T-helper 17 cell (primary cell): ENCODE measurements at regions not wholly inside any gene's neighbourhood (a gene's known extent, or its start where the extent isn't known, plus 50 kb on each side); places are given as distances from the start of the nearest gene placed in this dataset.

Experiments
- ATAC-seq: fragments of 150-1000 bp; cut with Tn5 transposase; 2 replicates; pipeline ENCODE4 v1.10.0; 2021; ENCODE audit warnings: mild to moderate bottlenecking, moderate library complexity
- DNase-seq, 3 donors: peaks; one replicate each; pipeline versions ENCODE4 v3.0.0 to v3.0.0-alpha.2; 2020 to 2021
- H3K9me3 ChIP-seq: one replicate; pipeline ENCODE4 v1.7.0; 2013; ENCODE audit warnings: low read length, mild to moderate bottlenecking; ENCODE audit not compliant: control insufficient read depth, poor library complexity, severe bottlenecking
- H3K27ac Mint-ChIP-seq: one replicate; pipeline ENCODE4 v1.8.0; 2022; ENCODE audit warnings: mild to moderate bottlenecking, moderate library complexity, mixed read lengths
- H3K27me3 Mint-ChIP-seq: one replicate; pipeline ENCODE4 v1.8.0; 2022; ENCODE audit warnings: mixed read lengths
- H3K36me3 Mint-ChIP-seq: one replicate; pipeline ENCODE4 v1.8.0; 2022; ENCODE audit warnings: low read depth, mixed read lengths
- H3K4me1 Mint-ChIP-seq: one replicate; pipeline ENCODE4 v1.8.0; 2022; ENCODE audit warnings: mild to moderate bottlenecking, mixed read lengths
- H3K4me3 Mint-ChIP-seq: one replicate; pipeline ENCODE4 v1.8.0; 2022; ENCODE audit warnings: mild to moderate bottlenecking, moderate library complexity, mixed read lengths

DNA sequence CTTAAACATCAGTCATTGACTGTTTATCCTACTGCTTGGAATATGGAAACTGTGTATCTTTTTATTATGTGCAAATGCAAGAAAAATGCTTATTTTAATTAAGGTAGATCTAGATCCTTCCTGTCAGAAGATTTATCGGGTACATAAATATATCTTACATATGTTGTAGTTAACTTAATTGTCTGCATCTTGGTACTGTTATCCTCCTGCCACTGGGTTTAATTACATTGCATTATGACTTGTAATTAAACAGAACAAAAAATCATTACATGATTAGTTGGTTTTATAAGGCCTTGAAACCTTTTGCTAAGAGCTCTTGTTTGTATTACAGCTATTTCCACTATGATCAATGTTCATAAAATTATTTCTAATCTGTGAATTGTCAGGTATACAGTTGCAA is 211.2 kb downstream of the PTGER3 start:
- Mint-ChIP-seq H3K4me1 (no peaks in the 10 kb centered on the region), H3K4me3 (no peak overlapping the region), H3K36me3 (no peaks in the 10 kb centered on the region), H3K27me3 (no peaks in the 10 kb centered on the region), H3K27ac (no peak overlapping the region)
- ATAC-seq, result no peak
- no peak for DNase-seq
- H3K9me3 ChIP-seq, result no peaks in the 10 kb centered on the region

DNA sequence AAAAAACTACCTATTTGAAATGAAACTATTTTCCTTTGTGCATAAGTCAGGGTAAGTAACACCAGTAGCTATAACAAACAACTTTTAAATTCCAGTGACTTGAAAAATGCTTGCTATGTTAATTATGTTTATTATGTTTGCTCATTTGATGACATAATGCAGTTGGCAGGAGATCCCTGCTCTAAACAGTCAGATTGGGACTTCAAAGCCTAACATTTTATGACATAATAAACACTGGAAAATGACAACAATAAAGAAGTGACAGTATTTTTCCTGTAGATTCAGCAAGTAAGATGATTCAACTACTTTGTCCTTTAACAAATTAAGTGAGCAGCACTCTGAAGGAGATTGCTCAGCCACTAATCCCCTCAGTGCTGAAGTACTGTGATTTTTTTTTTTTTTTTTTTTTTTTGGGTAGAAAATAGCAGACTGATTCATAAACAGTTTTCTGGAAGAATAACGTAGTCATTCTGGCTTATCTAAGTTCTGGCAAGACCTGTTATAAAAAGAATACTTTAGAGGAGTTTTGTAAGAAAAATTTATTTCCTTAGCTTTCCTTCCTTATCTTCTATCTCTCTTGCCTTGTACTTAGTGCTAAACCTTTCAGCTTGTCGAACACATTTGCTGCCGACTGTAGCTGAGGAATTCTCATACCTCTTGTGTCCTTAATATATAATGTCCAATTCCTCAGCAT is 207.2 kb downstream of the PTGER3 start:
- DNase-seq, result no peak
- H3K27ac Mint-ChIP-seq, result no peak overlapping the region
- ATAC-seq, result no peak
- H3K9me3 ChIP-seq, result no peaks in the 10 kb centered on the region
- H3K36me3 Mint-ChIP-seq, result no peaks in the 10 kb centered on the region
- H3K4me1 Mint-ChIP-seq, result no peaks in the 10 kb centered on the region
- no peak overlapping the region for H3K4me3 Mint-ChIP-seq
- no peaks in the 10 kb centered on the region for H3K27me3 Mint-ChIP-seq

DNA sequence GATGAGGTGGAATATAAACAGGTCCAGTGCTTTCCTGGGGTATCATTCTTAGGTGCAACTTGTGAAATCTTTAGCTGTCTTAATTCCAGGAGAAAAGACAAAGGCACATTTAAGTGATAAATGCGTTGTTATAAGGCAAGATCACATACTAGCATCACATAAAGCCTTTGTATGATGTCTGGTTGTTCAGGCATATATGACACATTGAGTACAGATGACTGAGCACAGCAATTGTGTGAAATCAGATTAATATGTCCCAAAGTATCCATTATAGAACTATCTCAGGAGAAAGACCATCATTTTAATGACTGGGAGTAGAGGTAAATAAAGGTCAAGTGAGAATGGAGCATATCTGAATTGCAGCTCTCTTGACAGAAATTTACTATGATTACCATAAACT is 205.1 kb downstream of the PTGER3 start:
- no peaks in the 10 kb centered on the region for H3K4me1 Mint-ChIP-seq
- H3K9me3 ChIP-seq, result no peaks in the 10 kb centered on the region
- DNase-seq, result no peak
- H3K27me3 Mint-ChIP-seq, result no peaks in the 10 kb centered on the region
- no peak overlapping the region for H3K4me3 Mint-ChIP-seq
- no peak overlapping the region for H3K27ac Mint-ChIP-seq
- H3K36me3 Mint-ChIP-seq, result no peaks in the 10 kb centered on the region
- ATAC-seq, result no peak

DNA sequence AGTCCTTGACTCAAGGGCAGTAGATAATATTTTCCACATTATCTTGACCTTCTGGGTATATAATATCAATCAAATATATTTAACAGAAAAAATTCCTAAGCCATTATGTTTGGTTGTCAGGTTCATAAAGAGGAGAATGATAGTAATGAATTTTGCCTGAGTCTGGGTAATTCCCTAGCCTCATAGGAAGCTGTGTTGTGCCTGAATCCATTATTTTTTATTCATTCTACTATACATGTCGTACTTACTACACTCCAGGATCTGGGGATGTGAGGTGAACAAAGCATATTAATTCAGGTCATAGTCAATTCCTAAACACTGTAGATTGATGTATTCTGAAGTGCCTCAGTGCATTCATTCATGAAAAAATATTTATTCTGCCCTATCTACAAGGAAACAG is 204.2 kb downstream of the PTGER3 start:
- no peaks in the 10 kb centered on the region for H3K36me3 Mint-ChIP-seq
- H3K9me3 ChIP-seq, result no peaks in the 10 kb centered on the region
- ATAC-seq (no peak), DNase-seq (no peak)
- H3K4me1 Mint-ChIP-seq, result no peaks in the 10 kb centered on the region
- H3K27me3 Mint-ChIP-seq, result no peaks in the 10 kb centered on the region
- H3K27ac Mint-ChIP-seq, result no peak overlapping the region
- H3K4me3 Mint-ChIP-seq, result no peak overlapping the region

DNA sequence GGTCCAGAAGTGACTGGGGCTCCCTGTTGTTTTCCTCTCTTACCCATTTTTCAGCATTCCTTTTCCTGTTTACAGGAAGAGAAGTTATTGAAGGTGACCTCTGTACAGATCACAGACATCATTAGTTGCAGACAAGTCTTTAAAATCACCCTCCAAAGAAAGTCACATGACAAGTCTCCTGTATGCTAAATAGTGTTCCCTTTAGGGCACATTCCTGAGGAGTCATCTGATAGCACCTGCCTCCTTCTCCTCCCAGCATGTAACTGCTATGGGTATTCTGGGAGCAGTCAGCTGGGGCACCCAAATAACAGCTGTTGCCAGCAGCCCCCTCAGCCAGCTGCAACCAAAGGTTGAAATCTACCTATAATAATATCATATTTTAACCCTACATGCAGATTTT is 200.6 kb downstream of the PTGER3 start:
- no peak overlapping the region for H3K4me3 Mint-ChIP-seq
- no peak for ATAC-seq
- H3K4me1 Mint-ChIP-seq, result no peaks in the 10 kb centered on the region
- DNase-seq, result no peak
- no peak overlapping the region for H3K27ac Mint-ChIP-seq
- no peaks in the 10 kb centered on the region for H3K9me3 ChIP-seq
- H3K27me3 Mint-ChIP-seq, result no peaks in the 10 kb centered on the region
- H3K36me3 Mint-ChIP-seq, result no peaks in the 10 kb centered on the region

DNA sequence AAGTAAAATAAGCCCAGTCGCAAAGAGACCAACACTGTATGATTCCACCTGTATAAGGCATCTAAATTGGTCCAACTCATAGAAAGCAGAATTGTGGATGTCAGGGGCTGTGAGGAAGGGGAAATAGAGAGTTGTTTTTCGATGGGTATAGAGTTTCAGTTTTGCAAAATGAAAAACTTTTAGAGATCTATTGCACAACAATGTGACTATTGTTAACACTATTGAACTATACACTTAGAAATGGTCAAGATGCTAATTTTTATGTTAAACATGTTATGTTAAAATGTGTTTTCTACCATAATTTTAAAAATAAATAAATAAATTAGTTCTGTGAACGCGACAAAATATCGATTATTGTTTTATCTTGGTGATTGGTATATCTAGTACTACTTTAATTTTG is 192.4 kb downstream of the PTGER3 start:
- no peaks in the 10 kb centered on the region for H3K36me3 Mint-ChIP-seq
- ATAC-seq, result no peak
- H3K27ac Mint-ChIP-seq, result no peak overlapping the region
- H3K4me1 Mint-ChIP-seq, result no peaks in the 10 kb centered on the region
- H3K4me3 Mint-ChIP-seq, result no peak overlapping the region
- H3K27me3 Mint-ChIP-seq, result no peaks in the 10 kb centered on the region
- DNase-seq, result no peak
- no peaks in the 10 kb centered on the region for H3K9me3 ChIP-seq

DNA sequence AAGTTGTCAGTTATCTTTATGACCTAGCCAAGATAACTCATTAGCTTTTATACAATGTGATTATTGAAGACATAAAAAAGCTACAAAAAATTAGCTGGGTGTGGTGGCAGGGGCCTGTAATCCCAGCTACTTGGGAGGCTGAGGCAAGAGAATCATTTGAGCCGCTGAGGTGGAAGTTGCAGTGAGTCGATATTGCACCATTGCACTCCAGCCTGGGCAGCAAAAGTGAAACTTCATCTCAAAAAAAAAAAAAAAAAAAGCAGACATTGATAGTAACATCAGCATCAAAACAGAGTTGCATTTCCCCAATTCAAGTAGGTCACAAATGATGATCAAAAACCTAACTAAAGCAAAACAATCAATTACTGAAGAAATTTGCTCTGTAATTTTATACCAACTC is 191.4 kb downstream of the PTGER3 start:
- ATAC-seq, result no peak
- H3K9me3 ChIP-seq, result no peaks in the 10 kb centered on the region
- Mint-ChIP-seq H3K27me3 (no peaks in the 10 kb centered on the region), H3K36me3 (no peaks in the 10 kb centered on the region), H3K4me3 (no peak overlapping the region), H3K4me1 (no peaks in the 10 kb centered on the region), H3K27ac (no peak overlapping the region)
- DNase-seq, result no peak

DNA sequence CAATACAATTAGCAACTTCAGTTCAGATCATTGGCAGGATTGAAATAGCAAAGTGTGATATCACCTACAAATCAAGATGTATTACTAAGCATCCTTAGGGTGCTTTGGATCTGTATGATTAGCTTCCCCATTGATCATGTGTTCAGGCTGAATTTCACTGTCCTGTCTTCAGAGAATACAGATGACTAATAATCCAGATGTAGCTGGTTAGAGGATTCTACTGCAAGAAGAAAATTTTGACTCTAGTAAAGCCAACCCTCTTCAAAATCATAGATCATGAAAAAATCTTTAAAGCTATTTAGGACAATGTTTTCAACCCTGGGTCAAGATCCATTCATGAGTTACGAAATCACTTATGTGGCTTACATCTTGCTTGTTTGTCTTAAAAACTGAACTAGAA is 184.4 kb downstream of the PTGER3 start:
- Mint-ChIP-seq H3K36me3 (no peaks in the 10 kb centered on the region), H3K4me3 (no peak overlapping the region), H3K27me3 (no peaks in the 10 kb centered on the region), H3K4me1 (no peaks in the 10 kb centered on the region), H3K27ac (no peak overlapping the region)
- no peaks in the 10 kb centered on the region for H3K9me3 ChIP-seq
- no peak for ATAC-seq
- no peak for DNase-seq

DNA sequence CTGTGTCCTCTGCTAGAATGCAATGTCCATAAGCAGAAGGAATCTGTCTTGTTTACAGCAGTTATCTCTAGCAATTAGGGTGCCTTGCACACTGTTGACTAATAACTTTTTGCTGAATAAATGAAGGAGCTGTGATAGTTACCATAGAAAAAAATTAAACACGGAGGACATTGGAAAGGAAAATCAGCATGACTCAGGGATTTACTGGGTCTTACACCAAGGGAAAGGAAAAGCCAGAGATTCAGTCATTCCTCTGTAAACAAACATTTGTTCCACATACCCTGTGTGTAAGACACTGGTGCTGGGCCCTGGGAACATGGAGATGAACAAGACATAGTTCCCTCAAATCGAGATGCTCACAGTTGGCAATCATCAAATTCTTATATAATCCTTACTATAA is 183.3 kb downstream of the PTGER3 start:
- no peak overlapping the region for H3K27ac Mint-ChIP-seq
- no peaks in the 10 kb centered on the region for H3K27me3 Mint-ChIP-seq
- DNase-seq, result no peak
- no peak overlapping the region for H3K4me3 Mint-ChIP-seq
- no peaks in the 10 kb centered on the region for H3K36me3 Mint-ChIP-seq
- ATAC-seq, result no peak
- H3K4me1 Mint-ChIP-seq, result no peaks in the 10 kb centered on the region
- no peaks in the 10 kb centered on the region for H3K9me3 ChIP-seq

DNA sequence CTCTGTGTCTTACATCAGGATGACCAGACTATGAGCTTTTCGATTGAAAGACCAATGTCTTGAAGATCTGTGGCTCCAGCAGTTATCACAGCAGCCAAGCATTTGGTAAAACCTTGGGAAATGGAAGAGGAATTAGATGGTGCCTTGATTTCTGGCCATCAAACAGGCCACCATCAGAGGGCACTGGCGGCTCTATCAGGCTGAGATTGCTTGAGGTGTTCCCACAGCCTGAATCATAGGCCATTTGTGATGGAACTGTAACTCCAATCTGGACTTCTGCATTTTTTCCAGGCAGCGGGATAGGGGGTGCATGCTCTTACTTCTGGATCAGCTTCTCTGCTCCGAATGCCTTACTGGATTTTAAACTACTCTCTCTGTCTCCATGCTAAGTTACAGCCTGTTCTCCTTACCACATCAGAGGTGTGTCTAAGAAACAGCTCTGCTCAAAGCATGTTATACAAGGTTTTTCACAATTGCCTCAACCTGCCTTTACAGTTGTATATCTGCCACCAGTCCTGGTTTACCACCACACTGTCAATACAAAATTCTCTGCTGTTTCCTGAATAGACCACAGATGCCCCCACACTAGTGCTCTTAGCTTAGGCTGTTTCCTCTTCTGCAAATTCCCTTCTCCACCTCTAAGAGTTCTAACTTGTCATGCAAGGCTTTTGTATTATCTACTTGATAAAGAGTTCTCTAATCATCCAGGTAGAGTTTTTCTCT is 180.9 kb downstream of the PTGER3 start:
- Mint-ChIP-seq H3K4me1 (no peaks in the 10 kb centered on the region), H3K27me3 (no peaks in the 10 kb centered on the region), H3K36me3 (no peaks in the 10 kb centered on the region), H3K27ac (no peak overlapping the region), H3K4me3 (no peak overlapping the region)
- H3K9me3 ChIP-seq, result no peaks in the 10 kb centered on the region
- DNase-seq (no peak), ATAC-seq (no peak)

DNA sequence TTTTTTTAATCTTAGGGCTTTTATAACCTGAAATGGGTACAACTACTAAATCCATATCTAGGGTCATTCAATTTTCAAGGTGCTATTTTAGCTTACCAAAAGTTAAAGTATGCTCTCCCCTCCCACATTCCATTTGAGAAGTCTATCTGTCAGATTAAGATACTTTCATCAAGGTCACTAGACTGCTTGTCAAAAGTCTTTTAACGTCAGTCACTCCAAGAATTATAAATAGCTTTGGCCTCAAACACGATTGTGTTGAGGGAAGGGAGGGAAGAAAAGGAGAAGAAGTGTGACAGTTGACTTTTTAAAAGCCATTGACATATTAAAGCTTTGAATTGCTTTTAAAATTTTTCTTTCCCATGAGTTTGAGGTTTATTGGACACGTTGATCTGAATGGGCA is 175.8 kb downstream of the PTGER3 start:
- no peaks in the 10 kb centered on the region for H3K36me3 Mint-ChIP-seq
- no peak for ATAC-seq
- no peak overlapping the region for H3K27ac Mint-ChIP-seq
- H3K4me3 Mint-ChIP-seq, result no peak overlapping the region
- no peak for DNase-seq
- no peaks in the 10 kb centered on the region for H3K4me1 Mint-ChIP-seq
- H3K9me3 ChIP-seq, result no peaks in the 10 kb centered on the region
- H3K27me3 Mint-ChIP-seq, result no peaks in the 10 kb centered on the region

DNA sequence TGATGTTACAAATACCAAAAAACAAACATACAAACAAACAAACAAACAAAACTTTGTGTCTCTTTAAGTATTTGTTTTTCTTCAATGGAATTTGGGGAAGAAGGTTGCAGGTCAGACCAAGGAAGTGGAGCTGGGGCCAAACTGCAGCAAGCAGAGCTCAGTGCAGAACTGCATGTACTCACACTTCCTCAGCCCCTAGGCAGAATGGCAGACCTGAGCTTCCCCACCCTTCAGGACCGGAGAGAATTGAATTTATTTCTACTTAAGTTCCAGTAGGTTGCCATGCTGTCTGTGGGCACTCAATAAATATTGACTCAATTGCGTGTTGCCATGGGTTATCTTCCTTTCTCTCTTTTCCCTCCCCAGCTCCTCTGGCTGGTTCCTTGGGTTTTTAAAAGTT is 173.6 kb downstream of the PTGER3 start:
- no peaks in the 10 kb centered on the region for H3K9me3 ChIP-seq
- ATAC-seq (no peak), DNase-seq (no peak)
- Mint-ChIP-seq H3K36me3 (no peaks in the 10 kb centered on the region), H3K27me3 (no peaks in the 10 kb centered on the region), H3K4me1 (no peaks in the 10 kb centered on the region), H3K27ac (no peak overlapping the region), H3K4me3 (no peak overlapping the region)

DNA sequence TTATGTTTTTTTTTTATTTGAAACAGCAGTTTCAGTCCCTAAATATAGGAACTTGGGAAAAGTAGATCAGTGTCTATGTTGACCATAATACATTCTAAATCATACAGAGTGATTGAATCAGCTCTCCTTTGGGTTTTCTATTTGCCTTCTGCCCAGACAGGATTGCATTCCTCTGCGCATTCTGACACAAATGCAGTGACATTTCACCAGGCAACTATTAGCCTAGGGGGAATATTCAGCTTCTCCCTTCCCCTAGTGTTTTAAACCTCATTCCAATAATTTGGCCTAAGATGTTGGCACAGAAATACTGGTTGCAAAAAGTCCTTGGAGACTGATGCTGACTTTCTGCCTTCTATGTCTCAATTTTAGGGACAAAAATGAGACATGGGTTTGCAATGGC is 172.8 kb downstream of the PTGER3 start:
- no peak for DNase-seq
- no peak for ATAC-seq
- H3K9me3 ChIP-seq, result no peaks in the 10 kb centered on the region
- H3K27ac Mint-ChIP-seq, result no peak overlapping the region
- no peak overlapping the region for H3K4me3 Mint-ChIP-seq
- no peaks in the 10 kb centered on the region for H3K27me3 Mint-ChIP-seq
- no peaks in the 10 kb centered on the region for H3K4me1 Mint-ChIP-seq
- no peaks in the 10 kb centered on the region for H3K36me3 Mint-ChIP-seq

DNA sequence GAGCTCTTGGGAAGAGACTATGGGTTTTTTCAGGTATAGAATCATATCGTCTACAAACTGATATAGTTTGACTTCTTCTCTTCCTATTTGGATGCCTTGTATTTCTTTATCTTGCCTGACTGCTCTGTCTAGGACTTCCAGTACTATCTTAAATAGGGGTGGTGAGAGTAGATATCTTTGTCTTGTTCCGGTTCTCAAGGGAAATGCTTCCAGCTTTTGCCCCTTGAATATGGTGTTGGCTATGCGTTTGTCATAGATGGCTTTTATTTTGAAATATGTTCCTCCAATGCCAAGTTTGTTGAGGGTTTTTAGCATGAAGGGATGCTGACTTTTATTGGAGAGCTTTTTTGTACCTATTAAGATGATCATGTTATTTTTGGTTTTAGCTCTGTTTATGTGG is 170.3 kb downstream of the PTGER3 start:
- no peak overlapping the region for H3K4me3 Mint-ChIP-seq
- no peak overlapping the region for H3K27ac Mint-ChIP-seq

More for the DNA sequence above, 170.3 kb downstream of the PTGER3 start:
- no peaks in the 10 kb centered on the region for H3K36me3 Mint-ChIP-seq
- ATAC-seq, result no peak
- no peaks in the 10 kb centered on the region for H3K9me3 ChIP-seq
- no peaks in the 10 kb centered on the region for H3K27me3 Mint-ChIP-seq
- H3K4me1 Mint-ChIP-seq, result no peaks in the 10 kb centered on the region
- no peak for DNase-seq
